GM19467 (cell line): ENCODE measurements at regions not wholly inside any gene's neighbourhood (a gene's known extent, or its start where the extent isn't known, plus 50 kb on each side); places are given as distances from the start of the nearest gene placed in this dataset.
"Not testable (repeated sequence)": the region's sequence is repeated elsewhere in the genome, so short reads cannot be mapped to it uniquely, and the experiment has no call there.

Experiments
- ATAC-seq: cut with Tn5 transposase; IDR thresholded peaks from one replicate; pipeline ENCODE4 v1.9.1; 2021; ENCODE audit warnings: mild to moderate bottlenecking, moderate library complexity; ENCODE audit not compliant: unreplicated experiment

GRCh38 chr18:14190776-14191442, 58.7 kb upstream of the ZNF519 start:
- ATAC-seq: peak; percentile 93

GRCh38 chr18:14189858-14190257, 57.6 kb upstream of the ZNF519 start:
- ATAC-seq: no peak

- not testable (repeated sequence) for ATAC-seq
Measured at GRCh38 chr18:14188751-14189406, 56.6 kb upstream of the ZNF519 start.
